ENCODE measurements at regions not wholly inside any gene's neighbourhood (a gene's known extent, or its start where the extent isn't known, plus 50 kb on each side); places are given as distances from the start of the nearest gene placed in this dataset.

GRCh38 chr3:973340-973739 lies 119.5 kb upstream of the CNTN6 start:
- TF ChIP-seq, protein P1, sequence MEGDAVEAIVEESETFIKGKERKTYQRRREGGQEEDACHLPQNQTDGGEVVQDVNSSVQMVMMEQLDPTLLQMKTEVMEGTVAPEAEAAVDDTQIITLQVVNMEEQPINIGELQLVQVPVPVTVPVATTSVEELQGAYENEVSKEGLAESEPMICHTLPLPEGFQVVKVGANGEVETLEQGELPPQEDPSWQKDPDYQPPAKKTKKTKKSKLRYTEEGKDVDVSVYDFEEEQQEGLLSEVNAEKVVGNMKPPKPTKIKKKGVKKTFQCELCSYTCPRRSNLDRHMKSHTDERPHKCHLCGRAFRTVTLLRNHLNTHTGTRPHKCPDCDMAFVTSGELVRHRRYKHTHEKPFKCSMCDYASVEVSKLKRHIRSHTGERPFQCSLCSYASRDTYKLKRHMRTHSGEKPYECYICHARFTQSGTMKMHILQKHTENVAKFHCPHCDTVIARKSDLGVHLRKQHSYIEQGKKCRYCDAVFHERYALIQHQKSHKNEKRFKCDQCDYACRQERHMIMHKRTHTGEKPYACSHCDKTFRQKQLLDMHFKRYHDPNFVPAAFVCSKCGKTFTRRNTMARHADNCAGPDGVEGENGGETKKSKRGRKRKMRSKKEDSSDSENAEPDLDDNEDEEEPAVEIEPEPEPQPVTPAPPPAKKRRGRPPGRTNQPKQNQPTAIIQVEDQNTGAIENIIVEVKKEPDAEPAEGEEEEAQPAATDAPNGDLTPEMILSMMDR (conservative IDR thresholded peaks at IDR 0.05; ENCODE audit: low read depth, low read length): no peak
- no peak for TF ChIP-seq EZH2phosphoT487 (IDR thresholded peaks at IDR 0.05; ENCODE audit: borderline replicate concordance, low read length)
- no peak for TF ChIP-seq EZH2 (IDR thresholded peaks at IDR 0.05; ENCODE audit: low read length, unreplicated experiment)
